GM21528 (cell line): ENCODE measurements at regions not wholly inside any gene's neighbourhood (a gene's known extent, or its start where the extent isn't known, plus 50 kb on each side); places are given as distances from the start of the nearest gene placed in this dataset.
"Not testable (repeated sequence)": the region's sequence is repeated elsewhere in the genome, so short reads cannot be mapped to it uniquely, and the experiment has no call there.

Experiments
- ATAC-seq: cut with Tn5 transposase; IDR thresholded peaks from one replicate; pipeline ENCODE4 v1.9.1; 2021; ENCODE audit warnings: mild to moderate bottlenecking, moderate library complexity; ENCODE audit not compliant: unreplicated experiment, low FRiP score

- no peak for ATAC-seq
Measured at GRCh38 chr1:4164965-4165364, 264.9 kb upstream of the C1orf174 start.

DNA sequence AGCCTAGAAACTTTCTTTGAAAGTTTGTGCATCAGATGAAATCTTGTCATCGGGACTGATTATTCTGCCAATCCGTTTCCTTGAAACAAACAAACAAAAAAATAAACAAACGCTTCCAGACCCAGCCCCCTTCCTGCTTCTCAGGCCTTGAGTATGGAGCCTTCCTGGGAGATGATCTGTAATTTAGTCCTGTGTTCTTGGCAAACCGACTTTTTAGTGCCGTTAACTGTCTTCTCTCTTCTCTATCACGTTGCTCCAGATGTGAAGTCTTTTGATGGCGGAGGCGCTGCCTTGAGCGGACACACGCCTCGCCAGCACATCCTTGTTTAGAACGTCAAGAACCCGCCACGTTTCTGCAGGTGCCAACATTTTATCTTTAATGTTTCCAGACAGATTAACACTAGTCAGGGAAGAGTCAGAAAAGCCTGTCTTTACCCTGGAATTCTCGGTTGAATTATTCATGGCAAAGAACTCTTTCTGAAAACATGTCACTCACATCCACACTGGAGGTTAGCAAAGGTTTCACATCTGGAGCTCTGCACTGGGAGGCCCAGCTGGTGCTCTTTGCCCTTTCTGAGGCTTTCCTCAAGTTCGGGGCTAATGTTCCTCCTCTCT, 265.7 kb upstream of the C1orf174 start:
- no peak for ATAC-seq

- no peak for ATAC-seq
Measured at GRCh38 chr1:4166713-4167112, 266.6 kb upstream of the C1orf174 start.

- ATAC-seq, result no peak
Measured at GRCh38 chr1:4169991-4170390, 269.9 kb upstream of the C1orf174 start.

DNA sequence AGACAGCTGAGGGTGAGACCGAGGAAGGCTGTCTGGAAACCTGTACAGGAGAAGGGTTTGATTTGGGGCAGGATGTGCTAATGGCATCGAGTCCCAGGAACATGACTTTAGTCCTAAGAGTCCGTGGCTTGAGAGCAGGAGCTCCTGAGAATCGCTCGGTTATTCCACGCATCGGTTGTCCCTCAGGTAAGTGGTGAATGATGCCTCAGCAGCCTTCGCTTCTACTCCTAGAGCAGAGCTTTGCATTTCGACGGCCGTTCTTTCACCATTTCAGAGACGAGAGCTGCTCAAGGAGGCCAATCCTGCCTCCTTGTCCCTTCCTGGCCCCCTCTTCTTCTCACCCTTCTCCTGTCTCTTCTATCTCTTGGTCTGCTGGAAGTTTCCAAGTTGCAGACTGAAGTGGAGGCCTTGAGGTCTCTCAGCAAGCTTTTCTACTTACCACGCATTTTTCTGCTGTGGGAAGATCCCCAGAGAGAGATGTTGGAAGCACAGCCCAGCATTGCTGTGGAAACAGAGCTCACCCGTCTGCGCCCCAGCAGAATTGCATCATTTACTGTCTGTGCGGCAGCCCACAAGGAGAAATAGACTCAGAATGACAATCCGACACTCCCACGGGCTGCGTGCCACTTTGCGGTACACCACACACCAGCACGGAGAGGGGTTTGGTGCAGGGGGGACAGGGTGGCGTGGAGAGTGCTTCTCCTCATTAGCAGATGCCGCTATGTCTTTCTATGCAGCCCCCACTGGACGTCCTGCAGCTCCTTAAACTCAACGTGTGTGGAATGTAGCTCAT, 270.7 kb upstream of the C1orf174 start:
- no peak for ATAC-seq

DNA sequence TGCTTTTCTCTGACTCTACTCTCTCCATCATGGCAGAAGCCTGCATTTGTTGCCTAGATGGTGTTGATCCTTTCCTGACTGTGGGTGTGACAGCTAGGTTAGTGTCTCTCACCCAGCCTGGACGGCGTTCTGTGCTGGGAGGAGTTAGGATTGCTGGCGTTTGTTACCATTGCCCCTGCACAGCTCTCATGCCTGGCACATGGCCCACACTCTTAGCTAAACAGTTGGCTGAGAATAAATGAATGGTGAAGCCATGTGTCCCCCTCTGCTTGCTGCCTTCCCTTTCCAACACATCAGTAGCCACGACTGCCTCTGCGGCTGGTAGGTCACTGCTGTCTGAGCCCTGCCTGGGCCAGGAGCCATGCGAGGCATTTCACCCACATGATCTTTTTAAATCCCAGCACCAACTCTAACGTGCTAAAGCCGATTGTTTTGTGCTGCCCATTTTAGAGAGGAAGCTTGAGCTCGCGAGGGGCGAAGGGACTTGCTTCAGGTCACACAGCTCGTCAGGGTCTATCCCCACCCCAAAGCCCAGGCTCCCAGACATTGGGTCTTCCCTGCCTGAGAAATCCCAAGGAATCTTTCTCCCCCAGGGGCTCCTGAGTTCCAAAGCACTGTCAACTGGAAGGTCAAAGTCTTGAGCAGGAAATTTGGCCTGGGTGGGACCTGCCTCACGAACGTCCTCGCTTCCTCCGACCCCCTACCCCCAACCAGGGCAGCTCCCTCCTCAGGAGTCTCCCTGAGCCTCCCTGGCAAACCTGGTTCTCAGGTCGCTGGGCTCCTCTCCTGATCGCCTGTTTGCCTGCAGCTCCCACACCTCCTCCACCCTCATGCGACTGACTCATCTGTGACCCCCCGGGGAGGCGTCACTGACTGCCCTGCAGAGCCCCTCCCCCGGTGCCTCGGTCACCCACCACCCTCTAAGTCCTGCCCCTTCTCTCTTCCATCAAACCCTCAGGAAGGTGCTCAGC, 271.7 kb upstream of the C1orf174 start:
- no peak for ATAC-seq

DNA sequence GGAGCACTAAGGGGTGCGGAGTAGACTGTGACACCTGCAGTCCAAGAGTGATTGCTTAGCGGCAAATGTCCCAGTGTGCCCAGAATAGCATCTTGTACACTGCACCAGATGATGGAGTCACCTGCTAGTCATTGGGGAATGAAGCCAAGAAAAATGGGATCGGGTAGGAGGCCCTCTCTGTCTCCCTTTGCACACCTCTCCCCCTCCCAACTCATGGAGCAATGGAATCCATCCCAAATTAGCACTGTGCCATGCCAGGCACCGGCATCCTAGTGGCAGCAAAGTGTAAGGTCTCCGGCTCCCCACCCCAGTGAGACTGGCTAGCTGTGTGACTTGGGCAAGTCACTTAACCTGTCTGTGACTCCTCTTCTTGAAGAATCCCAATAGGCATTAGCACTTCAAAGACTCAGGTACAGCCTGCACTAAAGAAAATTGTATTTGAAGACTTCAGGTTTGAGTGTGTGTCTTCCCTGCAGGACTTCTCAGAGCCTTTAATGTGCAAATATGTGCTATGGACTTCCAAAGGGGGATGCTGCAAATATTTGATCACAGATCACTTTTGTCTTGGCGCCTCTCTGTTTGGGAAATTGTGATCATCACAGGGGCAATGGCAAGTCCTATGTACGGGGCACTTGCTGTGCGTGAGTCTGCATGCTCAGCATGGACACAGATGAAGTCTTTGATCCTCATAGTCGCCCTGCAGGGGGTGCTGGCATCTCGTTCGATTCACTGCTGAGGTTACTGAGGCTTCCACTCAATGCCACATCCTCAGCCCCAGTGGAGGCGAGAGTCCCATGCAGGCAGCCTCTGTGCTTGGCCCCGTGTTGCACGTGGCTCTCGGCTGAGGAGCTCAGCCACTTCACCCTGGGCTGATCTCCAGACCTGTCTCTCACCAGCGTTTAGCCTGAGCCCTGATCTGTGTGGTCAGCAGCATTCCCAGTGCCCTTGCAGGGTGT, 272.9 kb upstream of the C1orf174 start:
- no peak for ATAC-seq

- ATAC-seq, result no peak
Measured at GRCh38 chr1:4173731-4174130, 273.7 kb upstream of the C1orf174 start.

DNA sequence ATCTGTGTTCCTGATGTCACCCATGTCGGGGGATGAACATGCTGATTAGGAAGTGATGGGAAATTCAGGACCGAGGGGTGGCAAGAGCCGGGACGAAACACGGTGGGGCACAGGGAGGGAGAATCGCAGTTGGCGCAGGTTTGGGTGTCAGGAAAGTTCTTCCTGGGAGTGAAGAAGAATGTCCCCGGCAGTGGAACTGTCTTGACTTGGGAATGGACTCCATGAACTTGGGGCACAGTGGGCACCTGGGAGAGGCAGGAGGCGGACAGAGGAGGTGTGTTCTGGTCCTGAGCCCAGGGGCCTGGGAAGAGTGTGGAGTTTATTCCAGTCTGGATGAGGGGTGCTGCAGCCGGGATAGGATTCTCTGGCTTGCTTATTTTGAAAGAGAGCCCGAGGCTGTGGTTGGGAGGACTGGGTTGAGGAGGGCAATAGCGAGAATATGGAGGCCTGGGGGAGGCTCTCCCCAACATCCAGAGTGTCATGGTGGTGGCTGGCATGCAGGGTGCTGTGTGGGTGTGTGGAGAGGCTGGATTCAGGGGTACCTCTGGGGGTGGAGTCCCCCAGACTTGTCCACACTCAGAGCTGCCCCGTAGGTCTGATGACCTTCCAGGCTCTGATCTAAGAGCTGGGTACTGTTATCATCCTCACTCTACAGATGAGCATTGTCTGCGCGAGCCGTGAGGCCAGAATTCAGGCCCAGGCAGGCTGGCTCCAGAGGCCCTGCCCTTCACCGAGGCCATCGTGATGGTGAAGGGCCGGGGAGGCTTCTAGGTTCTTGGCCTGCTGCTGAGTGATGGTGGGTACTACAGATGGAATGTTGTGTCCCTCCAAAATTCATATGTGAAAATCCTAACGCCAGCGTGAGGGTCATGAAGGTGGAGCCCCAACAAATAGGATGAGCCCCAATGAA, 274.5 kb upstream of the C1orf174 start:
- ATAC-seq, result no peak

GRCh38 chr1:4175566-4176405, 275.7 kb upstream of the C1orf174 start:
- no peak for ATAC-seq

GRCh38 chr1:4176841-4177240, 276.8 kb upstream of the C1orf174 start:
- no peak for ATAC-seq

DNA sequence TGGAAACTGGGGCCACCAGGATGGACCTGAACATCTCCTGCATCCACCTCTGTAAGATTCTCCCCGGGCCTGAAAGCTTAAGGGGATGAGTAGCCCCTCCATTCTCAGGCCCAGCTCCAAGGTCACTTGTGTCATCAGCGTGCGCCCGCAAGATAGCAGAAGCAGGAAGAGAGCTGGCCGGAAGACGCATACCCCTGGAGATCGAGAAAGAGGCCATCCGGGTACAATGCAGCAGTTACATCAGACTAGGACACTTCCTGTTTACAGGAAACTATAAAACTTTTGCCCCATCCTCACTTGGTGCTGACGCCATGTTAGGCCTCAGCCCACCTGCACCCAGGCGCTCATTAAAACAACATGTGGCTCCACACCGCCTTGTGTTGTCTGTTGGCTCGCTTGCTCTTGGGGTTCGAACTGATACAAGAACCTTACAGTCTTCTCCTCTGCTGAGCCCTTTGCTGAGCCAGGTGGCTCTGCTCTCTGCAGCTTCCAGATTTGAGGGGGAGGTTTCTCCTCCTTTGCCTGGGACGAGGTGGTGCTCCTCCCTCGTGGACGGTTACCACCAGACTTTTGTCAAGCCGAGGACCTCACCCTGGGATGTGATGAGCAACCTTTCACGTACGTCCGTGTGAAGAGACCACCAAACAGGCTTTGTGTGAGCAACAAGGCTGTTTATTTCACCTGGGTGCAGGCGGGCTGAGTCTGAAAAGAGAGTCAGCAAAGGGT, 277.5 kb upstream of the C1orf174 start:
- no peak for ATAC-seq

DNA sequence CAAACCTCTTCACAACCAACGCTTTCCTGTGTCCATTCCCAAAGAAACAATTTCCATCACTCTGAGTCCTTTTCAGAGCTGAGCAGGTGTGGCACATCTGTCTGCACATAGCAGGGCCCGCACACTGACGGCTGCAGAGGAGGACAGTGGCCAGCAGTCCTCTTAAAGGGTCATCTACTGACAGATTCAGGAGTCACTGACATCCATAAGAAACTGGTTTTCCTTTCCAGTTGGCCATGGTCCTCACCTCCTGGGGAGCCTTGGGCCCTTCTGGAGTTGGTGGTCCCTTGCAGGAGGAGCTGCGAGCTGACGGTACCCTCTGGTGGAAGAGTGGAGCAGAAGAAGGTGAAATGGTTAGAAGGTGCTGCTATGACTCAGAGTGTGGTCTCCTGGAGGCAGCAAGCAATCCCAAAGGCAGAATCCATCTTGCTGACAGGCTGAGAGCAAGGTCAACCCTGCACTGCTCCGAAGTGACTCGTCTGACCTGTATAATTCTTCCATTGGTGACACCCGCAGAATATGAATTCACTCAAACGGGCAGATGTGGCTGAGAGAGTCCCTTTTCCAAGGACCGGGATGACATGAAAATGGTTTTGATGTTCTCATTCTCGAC, 278.5 kb upstream of the C1orf174 start:
- no peak for ATAC-seq

DNA sequence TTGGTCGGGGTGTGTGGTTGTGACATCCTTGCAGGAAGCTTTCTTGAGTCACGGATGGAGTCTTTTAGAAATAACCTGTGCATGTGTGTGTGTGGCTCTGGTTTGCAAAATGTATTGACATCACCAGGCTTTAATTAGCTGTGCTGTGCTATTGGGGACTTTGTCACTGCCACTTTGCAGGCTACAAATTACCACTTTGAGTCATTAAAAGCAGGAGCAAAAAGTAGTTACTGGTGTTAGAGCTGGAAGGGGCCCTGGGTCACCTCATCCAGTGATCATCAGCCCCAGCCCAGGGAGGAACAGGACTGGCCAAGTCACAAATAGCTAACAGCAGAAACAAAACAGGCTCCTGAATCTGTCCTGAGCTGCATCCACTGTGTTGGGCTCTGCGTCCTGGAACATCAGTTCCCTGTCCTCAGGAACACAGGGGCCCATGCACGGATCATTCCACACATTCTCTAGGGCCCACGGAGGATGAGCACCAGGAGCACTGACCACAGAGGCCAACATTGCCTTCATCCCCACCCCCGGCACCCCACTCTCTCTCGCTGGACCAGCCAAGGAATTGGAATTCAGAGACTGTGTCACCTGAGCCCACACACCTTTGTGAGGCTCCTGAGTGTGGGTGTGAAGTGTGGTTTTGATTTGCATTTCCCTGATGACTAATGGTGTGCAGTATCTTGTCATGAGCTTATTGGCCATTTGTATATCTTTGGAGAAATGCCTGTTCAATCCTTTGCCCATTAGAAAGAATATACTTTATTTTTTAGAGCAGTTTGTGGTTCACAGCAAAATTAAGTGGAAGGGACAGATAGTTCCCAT, 280.1 kb upstream of the C1orf174 start:
- no peak for ATAC-seq

- not testable (repeated sequence) for ATAC-seq
Measured at GRCh38 chr1:4186486-4186885, 286.4 kb upstream of the C1orf174 start.

DNA sequence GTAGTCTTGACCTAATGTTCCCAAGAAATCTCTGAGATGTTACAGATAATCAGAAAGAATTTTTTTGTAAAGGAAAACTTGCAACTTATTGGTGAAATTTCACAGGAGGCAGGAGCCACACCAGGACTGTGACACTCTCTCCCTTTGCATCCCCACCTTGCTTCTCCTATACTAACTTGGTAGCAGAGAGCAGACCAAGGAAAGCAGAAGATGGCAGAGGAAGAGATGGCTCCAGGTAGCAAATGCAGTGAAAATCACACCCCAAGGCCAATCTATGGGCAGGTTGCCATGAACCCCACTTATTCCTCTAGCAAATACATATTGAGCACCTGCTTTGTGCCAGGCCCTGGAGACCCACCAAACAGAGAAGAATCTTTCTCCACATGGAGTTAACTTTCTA, 303.4 kb upstream of the C1orf174 start:
- ATAC-seq, result no peak
